Liver (tissue), 8 donors: ENCODE measurements at regions not wholly inside any gene's neighbourhood (a gene's known extent, or its start where the extent isn't known, plus 50 kb on each side); places are given as distances from the start of the nearest gene placed in this dataset.

Source experiments
- DNase-seq: peaks from one replicate; pipeline ENCODE4 v3.0.0-alpha.2; 2017; ENCODE audit warnings: low spot score
- H3K27ac ChIP-seq, 2 donors: one replicate each; pipeline ENCODE4 v1.7.0; 2013; ENCODE audit warnings: inconsistent platforms in 2 of 2, low read length in 2 of 2, control low read depth in 1 of 2, low read depth in 1 of 2, mild to moderate bottlenecking in 1 of 2
- H3K27me3 ChIP-seq, 4 donors: one replicate each; pipeline versions ENCODE4 v1.6.1 to v1.7.0; 2013; ENCODE audit warnings: low read length in 3 of 4, inconsistent platforms in 1 of 4, mild to moderate bottlenecking in 1 of 4, moderate library complexity in 1 of 4; ENCODE audit not compliant: control insufficient read depth in 4 of 4, insufficient read depth in 4 of 4
- H3K36me3 ChIP-seq, 4 donors: one replicate each; pipeline versions ENCODE4 v1.6.1 to v1.7.0; 2013; ENCODE audit warnings: low read length in 3 of 4, mild to moderate bottlenecking in 3 of 4, low read depth in 1 of 4, moderate library complexity in 1 of 4; ENCODE audit not compliant: control insufficient read depth in 4 of 4, insufficient read depth in 3 of 4
- H3K4me1 ChIP-seq, 4 donors: one replicate each; pipeline versions ENCODE4 v1.6.1 to v1.7.0; 2013; ENCODE audit warnings: low read length in 3 of 4, mild to moderate bottlenecking in 3 of 4, moderate library complexity in 1 of 4; ENCODE audit not compliant: control insufficient read depth in 4 of 4, insufficient read depth in 4 of 4
- H3K4me3 ChIP-seq, 3 donors: one replicate each; pipeline versions ENCODE4 v1.6.1 to v1.7.0; 2013; ENCODE audit warnings: low read length in 3 of 3, control low read depth in 1 of 3, low read depth in 1 of 3, mild to moderate bottlenecking in 1 of 3
- H3K9ac ChIP-seq, 2 donors: one replicate each; pipeline ENCODE4 v1.7.0; 2013; ENCODE audit warnings: low read length in 2 of 2, mild to moderate bottlenecking in 2 of 2, moderate library complexity in 2 of 2, control low read depth in 1 of 2, low read depth in 1 of 2
- H3K9me3 ChIP-seq, 4 donors: one replicate each; pipeline versions ENCODE4 v1.6.1 to v1.7.0; 2013; ENCODE audit warnings: low read length in 3 of 4; ENCODE audit not compliant: control insufficient read depth in 4 of 4
- EGR1 ChIP-seq, 2 donors: IDR thresholded peaks; 2 replicates each; pipeline ENCODE4 v1.6.1; 2016 to 2018; ENCODE audit warnings: antibody characterized with exemption in 2 of 2, low read depth in 2 of 2
- FOXA1 ChIP-seq: IDR thresholded peaks from 2 replicates; pipeline ENCODE4 v1.6.1; 2016; ENCODE audit warnings: antibody characterized with exemption
- FOXA2 ChIP-seq: IDR thresholded peaks from 2 replicates; pipeline ENCODE4 v1.6.1; 2016; ENCODE audit warnings: antibody characterized with exemption
- GABPA ChIP-seq, 2 donors: IDR thresholded peaks in 1 of 2; conservative IDR thresholded peaks in 1 of 2; 2 replicates each; pipeline ENCODE4 v1.6.1; 2016; ENCODE audit warnings: antibody characterized with exemption in 2 of 2, mild to moderate bottlenecking in 1 of 2, moderate library complexity in 1 of 2
- HNF4A ChIP-seq, 2 donors: conservative IDR thresholded peaks; 2 replicates each; pipeline ENCODE4 v1.6.1; 2016; ENCODE audit warnings: antibody characterized with exemption in 2 of 2, mild to moderate bottlenecking in 2 of 2
- HNF4G ChIP-seq: IDR thresholded peaks from 2 replicates; pipeline ENCODE4 v1.6.1; 2016; ENCODE audit warnings: antibody characterized with exemption
- JUND ChIP-seq, 2 donors: IDR thresholded peaks; 2 replicates each; pipeline ENCODE4 v1.6.1; 2016; ENCODE audit warnings: antibody characterized with exemption in 2 of 2
- NR2F2 ChIP-seq: IDR thresholded peaks from 2 replicates; pipeline ENCODE4 v1.6.1; 2016; ENCODE audit warnings: antibody characterized with exemption
- RAD21 ChIP-seq, 2 donors: IDR thresholded peaks; 2 replicates each; pipeline ENCODE4 v1.6.1; 2016; ENCODE audit warnings: antibody characterized with exemption in 2 of 2, mild to moderate bottlenecking in 2 of 2
- RXRA ChIP-seq, 2 donors: IDR thresholded peaks; 2 replicates each; pipeline ENCODE4 v1.6.1; 2017 to 2018; ENCODE audit warnings: antibody characterized with exemption in 2 of 2, mild to moderate bottlenecking in 1 of 2
- SP1 ChIP-seq: IDR thresholded peaks from 2 replicates; pipeline ENCODE4 v1.6.1; 2018; ENCODE audit warnings: antibody characterized with exemption, mild to moderate bottlenecking
- TAF1 ChIP-seq: conservative IDR thresholded peaks from 2 replicates; pipeline ENCODE4 v1.6.1; 2016; ENCODE audit warnings: antibody characterized with exemption, mild to moderate bottlenecking
- YY1 ChIP-seq: IDR thresholded peaks from 2 replicates; pipeline ENCODE4 v1.6.1; 2016; ENCODE audit warnings: antibody characterized with exemption, mild to moderate bottlenecking
- WGBS: extraction: QIAGEN DNeasy Blood & Tissue Kit; methylation state at CpG from one replicate; pipeline ENCODE4 v1.1.7; 2013; 5-methylcytosine and 5-hydroxymethylcytosine counted together
- TF ChIP-seq, protein P1 (sequence below): IDR thresholded peaks from 2 replicates; pipeline ENCODE4 v1.6.1; 2016; ENCODE audit warnings: antibody characterized with exemption
- TF ChIP-seq, protein P2 (sequence below): IDR thresholded peaks from 2 replicates; pipeline ENCODE4 v1.6.1; 2016; ENCODE audit warnings: antibody characterized with exemption
- TF ChIP-seq, protein P3 (sequence below): IDR thresholded peaks from 2 replicates; pipeline ENCODE4 v1.6.1; 2016; ENCODE audit warnings: antibody characterized with exemption
- TF ChIP-seq, protein P4 (sequence below): IDR thresholded peaks from 2 replicates; pipeline ENCODE4 v1.6.1; 2016; ENCODE audit warnings: antibody characterized with exemption, mild to moderate bottlenecking
- TF ChIP-seq, protein P5 (sequence below): fragments of 150-350 bp; IDR thresholded peaks from 2 replicates; pipeline ENCODE4 v1.5.1; 2017; ENCODE audit warnings: improper control_type of control experiment, low read depth, low read length; ENCODE audit not compliant: missing input control
- donor health status: healthy.
- donor health status: healthy.
- donor health status: healthy.
- donor health status: healthy.
- donor health status: healthy.

DNA sequence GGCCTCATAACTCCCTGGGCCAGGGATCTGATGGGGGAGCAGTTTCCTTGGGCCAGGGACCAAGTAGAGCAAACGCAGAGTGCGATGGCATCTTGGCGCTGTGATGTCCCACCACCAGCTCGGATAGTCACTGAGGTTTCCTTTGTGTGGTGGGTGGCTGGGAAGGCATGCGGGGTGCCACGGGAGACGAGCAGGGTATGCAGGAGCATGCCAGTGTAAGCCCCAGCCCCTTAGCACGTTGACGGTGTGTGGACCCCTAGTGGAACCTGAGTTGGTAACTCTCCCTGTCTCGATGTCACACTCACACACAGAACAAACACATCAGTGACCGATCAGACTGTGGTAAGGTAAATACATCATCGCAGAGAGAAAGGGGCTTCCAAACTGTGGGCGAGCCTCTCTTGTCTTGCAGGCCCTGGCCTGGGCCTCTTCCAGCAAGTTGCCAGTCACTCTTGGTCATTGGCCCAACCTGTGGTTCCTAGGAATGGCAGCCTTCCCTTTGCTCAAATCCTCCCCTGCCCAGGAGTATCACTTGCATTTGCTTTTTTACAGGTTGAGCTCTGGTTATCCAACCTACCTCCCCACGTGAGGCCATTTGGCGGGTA is 231.6 kb upstream of the GPR26 start:
- TF ChIP-seq HNF4G (no peak), JUND (IDR thresholded peaks at IDR 0.05) (no peak), EGR1 (IDR thresholded peaks at IDR 0.05; ENCODE audit: low read depth in 2 of 2) (no peak), FOXA2 (no peak), RAD21 (IDR thresholded peaks at IDR 0.05) (no peak), NR2F2 (no peak), YY1 (no peak), RXRA (IDR thresholded peaks at IDR 0.05) (no peak), HNF4A (conservative IDR thresholded peaks at IDR 0.05) (no peak), FOXA1 (no peak)
- TF ChIP-seq, protein P1, sequence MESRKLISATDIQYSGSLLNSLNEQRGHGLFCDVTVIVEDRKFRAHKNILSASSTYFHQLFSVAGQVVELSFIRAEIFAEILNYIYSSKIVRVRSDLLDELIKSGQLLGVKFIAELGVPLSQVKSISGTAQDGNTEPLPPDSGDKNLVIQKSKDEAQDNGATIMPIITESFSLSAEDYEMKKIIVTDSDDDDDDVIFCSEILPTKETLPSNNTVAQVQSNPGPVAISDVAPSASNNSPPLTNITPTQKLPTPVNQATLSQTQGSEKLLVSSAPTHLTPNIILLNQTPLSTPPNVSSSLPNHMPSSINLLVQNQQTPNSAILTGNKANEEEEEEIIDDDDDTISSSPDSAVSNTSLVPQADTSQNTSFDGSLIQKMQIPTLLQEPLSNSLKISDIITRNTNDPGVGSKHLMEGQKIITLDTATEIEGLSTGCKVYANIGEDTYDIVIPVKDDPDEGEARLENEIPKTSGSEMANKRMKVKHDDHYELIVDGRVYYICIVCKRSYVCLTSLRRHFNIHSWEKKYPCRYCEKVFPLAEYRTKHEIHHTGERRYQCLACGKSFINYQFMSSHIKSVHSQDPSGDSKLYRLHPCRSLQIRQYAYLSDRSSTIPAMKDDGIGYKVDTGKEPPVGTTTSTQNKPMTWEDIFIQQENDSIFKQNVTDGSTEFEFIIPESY = no peak
- TF ChIP-seq, protein P2, sequence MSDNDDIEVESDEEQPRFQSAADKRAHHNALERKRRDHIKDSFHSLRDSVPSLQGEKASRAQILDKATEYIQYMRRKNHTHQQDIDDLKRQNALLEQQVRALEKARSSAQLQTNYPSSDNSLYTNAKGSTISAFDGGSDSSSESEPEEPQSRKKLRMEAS = no peak
- TF ChIP-seq, protein P3, sequence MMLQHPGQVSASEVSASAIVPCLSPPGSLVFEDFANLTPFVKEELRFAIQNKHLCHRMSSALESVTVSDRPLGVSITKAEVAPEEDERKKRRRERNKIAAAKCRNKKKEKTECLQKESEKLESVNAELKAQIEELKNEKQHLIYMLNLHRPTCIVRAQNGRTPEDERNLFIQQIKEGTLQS = no peak
- TF ChIP-seq, protein P4, sequence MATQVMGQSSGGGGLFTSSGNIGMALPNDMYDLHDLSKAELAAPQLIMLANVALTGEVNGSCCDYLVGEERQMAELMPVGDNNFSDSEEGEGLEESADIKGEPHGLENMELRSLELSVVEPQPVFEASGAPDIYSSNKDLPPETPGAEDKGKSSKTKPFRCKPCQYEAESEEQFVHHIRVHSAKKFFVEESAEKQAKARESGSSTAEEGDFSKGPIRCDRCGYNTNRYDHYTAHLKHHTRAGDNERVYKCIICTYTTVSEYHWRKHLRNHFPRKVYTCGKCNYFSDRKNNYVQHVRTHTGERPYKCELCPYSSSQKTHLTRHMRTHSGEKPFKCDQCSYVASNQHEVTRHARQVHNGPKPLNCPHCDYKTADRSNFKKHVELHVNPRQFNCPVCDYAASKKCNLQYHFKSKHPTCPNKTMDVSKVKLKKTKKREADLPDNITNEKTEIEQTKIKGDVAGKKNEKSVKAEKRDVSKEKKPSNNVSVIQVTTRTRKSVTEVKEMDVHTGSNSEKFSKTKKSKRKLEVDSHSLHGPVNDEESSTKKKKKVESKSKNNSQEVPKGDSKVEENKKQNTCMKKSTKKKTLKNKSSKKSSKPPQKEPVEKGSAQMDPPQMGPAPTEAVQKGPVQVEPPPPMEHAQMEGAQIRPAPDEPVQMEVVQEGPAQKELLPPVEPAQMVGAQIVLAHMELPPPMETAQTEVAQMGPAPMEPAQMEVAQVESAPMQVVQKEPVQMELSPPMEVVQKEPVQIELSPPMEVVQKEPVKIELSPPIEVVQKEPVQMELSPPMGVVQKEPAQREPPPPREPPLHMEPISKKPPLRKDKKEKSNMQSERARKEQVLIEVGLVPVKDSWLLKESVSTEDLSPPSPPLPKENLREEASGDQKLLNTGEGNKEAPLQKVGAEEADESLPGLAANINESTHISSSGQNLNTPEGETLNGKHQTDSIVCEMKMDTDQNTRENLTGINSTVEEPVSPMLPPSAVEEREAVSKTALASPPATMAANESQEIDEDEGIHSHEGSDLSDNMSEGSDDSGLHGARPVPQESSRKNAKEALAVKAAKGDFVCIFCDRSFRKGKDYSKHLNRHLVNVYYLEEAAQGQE = no peak
- Histone ChIP-seq H3K27ac (no peak overlapping the region), H3K27me3 (peaks cover 0 to 4% (median 0%) of the 10 kb centered on the region in 4 donors), H3K36me3 (no peaks in the 10 kb centered on the region), H3K4me3 (no peak overlapping the region), H3K9ac (no peak overlapping the region), H3K4me1 (no peaks in the 10 kb centered on the region), H3K9me3 (no peaks in the 10 kb centered on the region)
- DNase-seq = no peak
- whole genome bisulfite sequencing = 84% methylated on average over 15 of the region's 15 CpGs

DNA sequence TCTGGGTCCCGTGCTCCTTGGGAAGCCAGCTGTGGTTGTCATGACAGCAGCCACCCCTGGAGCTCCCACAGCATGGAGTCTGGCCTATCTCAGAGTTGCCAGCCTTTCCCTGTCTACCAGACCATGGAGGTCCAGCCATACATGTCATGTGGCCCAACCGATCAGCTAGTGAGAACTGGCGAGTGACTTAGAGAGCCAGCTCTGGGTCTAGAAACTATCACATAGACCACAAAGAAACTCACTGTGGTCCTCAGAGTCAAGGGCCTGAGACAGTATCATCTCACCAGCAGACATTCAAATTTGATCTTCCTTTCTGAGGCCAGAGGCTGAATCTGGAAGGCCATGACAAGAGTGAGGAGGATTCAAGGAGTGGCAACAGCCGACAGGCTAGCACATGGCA is 223.3 kb upstream of the GPR26 start:
- no peaks in the 10 kb centered on the region for H3K4me1 ChIP-seq
- H3K36me3 ChIP-seq = no peaks in the 10 kb centered on the region
- no peak for DNase-seq
- H3K9me3 ChIP-seq = no peaks in the 10 kb centered on the region
- H3K27me3 ChIP-seq = no peaks in the 10 kb centered on the region
- H3K27ac ChIP-seq = no peak overlapping the region
- WGBS = 87% methylated on average over 4 of the region's 4 CpGs
- H3K9ac ChIP-seq = no peak overlapping the region
- H3K4me3 ChIP-seq = no peak overlapping the region
- TF ChIP-seq SP1 = no peak
- no peak for TF ChIP-seq YY1
- no peak for TF ChIP-seq RAD21 (IDR thresholded peaks at IDR 0.05)
- no peak for TF ChIP-seq HNF4A (conservative IDR thresholded peaks at IDR 0.05)
- TF ChIP-seq JUND (IDR thresholded peaks at IDR 0.05) = no peak
- no peak for TF ChIP-seq RXRA (IDR thresholded peaks at IDR 0.05)
- TF ChIP-seq GABPA (IDR thresholded peaks at IDR 0.05 in 1 of 2, conservative IDR thresholded peaks at IDR 0.05 in 1 of 2) = no peak
- no peak for TF ChIP-seq HNF4G
- TF ChIP-seq, protein P4 = no peak
- TF ChIP-seq, protein P5, sequence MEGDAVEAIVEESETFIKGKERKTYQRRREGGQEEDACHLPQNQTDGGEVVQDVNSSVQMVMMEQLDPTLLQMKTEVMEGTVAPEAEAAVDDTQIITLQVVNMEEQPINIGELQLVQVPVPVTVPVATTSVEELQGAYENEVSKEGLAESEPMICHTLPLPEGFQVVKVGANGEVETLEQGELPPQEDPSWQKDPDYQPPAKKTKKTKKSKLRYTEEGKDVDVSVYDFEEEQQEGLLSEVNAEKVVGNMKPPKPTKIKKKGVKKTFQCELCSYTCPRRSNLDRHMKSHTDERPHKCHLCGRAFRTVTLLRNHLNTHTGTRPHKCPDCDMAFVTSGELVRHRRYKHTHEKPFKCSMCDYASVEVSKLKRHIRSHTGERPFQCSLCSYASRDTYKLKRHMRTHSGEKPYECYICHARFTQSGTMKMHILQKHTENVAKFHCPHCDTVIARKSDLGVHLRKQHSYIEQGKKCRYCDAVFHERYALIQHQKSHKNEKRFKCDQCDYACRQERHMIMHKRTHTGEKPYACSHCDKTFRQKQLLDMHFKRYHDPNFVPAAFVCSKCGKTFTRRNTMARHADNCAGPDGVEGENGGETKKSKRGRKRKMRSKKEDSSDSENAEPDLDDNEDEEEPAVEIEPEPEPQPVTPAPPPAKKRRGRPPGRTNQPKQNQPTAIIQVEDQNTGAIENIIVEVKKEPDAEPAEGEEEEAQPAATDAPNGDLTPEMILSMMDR = no peak
- TF ChIP-seq NR2F2 = no peak
- TF ChIP-seq, protein P3 = no peak
- TF ChIP-seq FOXA1 = no peak
- no peak for TF ChIP-seq TAF1
